Neutrophil (primary cell): ENCODE measurements at regions not wholly inside any gene's neighbourhood (a gene's known extent, or its start where the extent isn't known, plus 50 kb on each side); places are given as distances from the start of the nearest gene placed in this dataset.

Experiments
- H3K27ac ChIP-seq: fragments of 200-600 bp; sonication (generic); 2 replicates; pipeline ENCODE4 v1.5.1; 2016; ENCODE audit warnings: mild to moderate bottlenecking, moderate library complexity
- H3K27me3 ChIP-seq: fragments of 200-600 bp; sonication (generic); 2 replicates; pipeline ENCODE4 v1.6.0; 2016; ENCODE audit warnings: mild to moderate bottlenecking
- H3K36me3 ChIP-seq: fragments of 200-600 bp; sonication (generic); 2 replicates; pipeline ENCODE4 v1.5.1; 2017
- H3K4me1 ChIP-seq, 2 experiments: fragments of 200-600 bp in 1 of 2; sonication (generic) in 1 of 2; 1 replicate in 1 of 2; 2 replicates in 1 of 2; pipeline versions ENCODE4 v1.5.1 to v1.6.1; 2013 to 2016; ENCODE audit warnings: low read depth in 1 of 2, low read length in 1 of 2, mild to moderate bottlenecking in 1 of 2, moderate library complexity in 1 of 2; ENCODE audit not compliant: control insufficient read depth in 1 of 2, insufficient read depth in 1 of 2
- H3K4me3 ChIP-seq, 2 experiments: fragments of 200-600 bp in 1 of 2; sonication (generic) in 1 of 2; 1 replicate in 1 of 2; 2 replicates in 1 of 2; pipeline ENCODE4 v1.5.1; 2013 to 2016; ENCODE audit warnings: low read depth in 1 of 2, low read length in 1 of 2, mild to moderate bottlenecking in 1 of 2, moderate library complexity in 1 of 2
- H3K9me3 ChIP-seq: fragments of 200-600 bp; sonication (generic); 2 replicates; pipeline ENCODE4 v1.5.1; 2016
- CTCF ChIP-seq: fragments of 200-600 bp; sonication (generic); IDR thresholded peaks from 2 replicates; pipeline ENCODE4 v1.5.1; 2016; ENCODE audit warnings: antibody characterized with exemption

- H3K36me3 ChIP-seq, result no peaks in the 10 kb centered on the region
- no peaks in the 10 kb centered on the region for H3K9me3 ChIP-seq
- H3K27ac ChIP-seq, result no peak overlapping the region
- H3K4me3 ChIP-seq, result no peak overlapping the region
- H3K27me3 ChIP-seq, result no peaks in the 10 kb centered on the region
- TF ChIP-seq CTCF, result no peak
- H3K4me1 ChIP-seq, result no peaks in the 10 kb centered on the region
These were observed 421.1 kb downstream of the PDCD6IP start for GRCh38 chr3:34219556-34219955.

DNA sequence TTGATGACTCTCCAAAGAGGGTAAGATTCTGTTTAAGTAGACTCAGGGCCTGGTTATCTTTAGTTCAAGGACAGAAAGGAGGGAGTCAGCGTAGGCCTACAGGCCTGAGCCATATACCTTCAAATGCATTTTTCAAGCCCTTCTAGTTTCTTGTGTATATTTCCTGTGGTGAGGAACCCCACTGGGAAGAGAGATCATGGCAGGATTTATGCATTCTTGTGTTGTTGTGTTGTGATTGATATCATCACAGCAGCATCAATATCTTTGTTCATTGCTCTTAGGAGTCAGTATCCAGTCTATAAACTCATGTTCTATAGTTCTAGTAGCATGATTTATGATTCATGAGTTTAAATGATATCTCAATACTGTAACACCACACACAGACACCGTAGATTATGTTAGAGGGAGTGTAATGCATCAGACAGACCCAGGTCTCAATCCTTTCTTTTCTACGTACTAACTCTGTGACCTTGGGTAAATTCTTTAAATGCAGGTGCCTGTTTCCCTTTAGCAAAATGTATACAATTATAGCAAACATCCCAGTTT, 427.5 kb downstream of the PDCD6IP start:
- no peaks in the 10 kb centered on the region for H3K4me1 ChIP-seq
- TF ChIP-seq CTCF, result no peak
- no peaks in the 10 kb centered on the region for H3K9me3 ChIP-seq
- H3K36me3 ChIP-seq, result no peaks in the 10 kb centered on the region
- H3K27me3 ChIP-seq, result no peaks in the 10 kb centered on the region
- H3K27ac ChIP-seq, result no peak overlapping the region
- H3K4me3 ChIP-seq, result no peak overlapping the region

DNA sequence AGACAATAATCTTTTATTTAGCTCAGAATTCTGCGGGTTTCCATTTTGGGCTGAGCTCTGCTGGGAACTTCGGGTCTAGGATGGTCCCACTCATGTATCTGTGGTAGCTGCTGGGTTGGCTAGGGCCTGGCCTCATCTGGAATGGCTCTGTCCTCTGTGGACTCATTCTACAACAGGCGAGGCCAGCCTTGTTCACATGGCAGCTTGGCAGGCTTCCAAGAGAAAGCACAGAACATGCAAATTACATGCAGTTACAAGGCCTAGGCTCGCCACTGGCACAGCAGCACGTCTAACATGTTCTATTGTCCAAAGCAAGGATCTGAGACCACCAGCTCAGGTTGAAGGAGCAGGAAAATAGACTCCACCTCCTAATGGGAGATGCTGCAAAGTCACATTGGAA, 431.4 kb downstream of the PDCD6IP start:
- no peak for TF ChIP-seq CTCF
- H3K9me3 ChIP-seq, result no peaks in the 10 kb centered on the region

DNA sequence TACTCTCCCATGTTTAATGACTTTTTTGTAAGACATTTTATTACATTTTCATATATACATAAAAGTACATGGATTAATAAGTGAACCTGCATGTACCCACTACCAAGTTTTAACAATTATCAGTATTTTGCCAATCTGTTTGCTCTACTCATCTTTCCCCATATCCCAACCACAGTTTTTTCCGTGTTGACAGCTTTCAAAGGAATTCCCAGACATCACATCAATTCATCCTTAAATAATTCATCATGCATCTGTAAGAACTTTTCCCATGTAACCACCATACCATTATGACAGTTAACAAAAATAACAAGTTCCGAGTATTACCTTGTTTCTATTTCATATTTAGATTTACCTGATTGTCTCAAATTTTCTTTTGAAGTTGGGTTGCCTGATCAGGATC, 436.7 kb downstream of the PDCD6IP start:
- Histone ChIP-seq H3K4me1 (no peaks in the 10 kb centered on the region), H3K9me3 (no peaks in the 10 kb centered on the region), H3K27ac (no peak overlapping the region), H3K36me3 (no peaks in the 10 kb centered on the region), H3K27me3 (no peaks in the 10 kb centered on the region), H3K4me3 (no peak overlapping the region)
- no peak for TF ChIP-seq CTCF

More for the DNA sequence above, 431.4 kb downstream of the PDCD6IP start:
- H3K27ac ChIP-seq, result no peak overlapping the region
- H3K27me3 ChIP-seq, result no peaks in the 10 kb centered on the region
- no peak overlapping the region for H3K4me3 ChIP-seq
- no peaks in the 10 kb centered on the region for H3K36me3 ChIP-seq
- H3K4me1 ChIP-seq, result no peaks in the 10 kb centered on the region

- no peak for TF ChIP-seq CTCF
These were observed 439.5 kb downstream of the PDCD6IP start for GRCh38 chr3:34237946-34238345.

DNA sequence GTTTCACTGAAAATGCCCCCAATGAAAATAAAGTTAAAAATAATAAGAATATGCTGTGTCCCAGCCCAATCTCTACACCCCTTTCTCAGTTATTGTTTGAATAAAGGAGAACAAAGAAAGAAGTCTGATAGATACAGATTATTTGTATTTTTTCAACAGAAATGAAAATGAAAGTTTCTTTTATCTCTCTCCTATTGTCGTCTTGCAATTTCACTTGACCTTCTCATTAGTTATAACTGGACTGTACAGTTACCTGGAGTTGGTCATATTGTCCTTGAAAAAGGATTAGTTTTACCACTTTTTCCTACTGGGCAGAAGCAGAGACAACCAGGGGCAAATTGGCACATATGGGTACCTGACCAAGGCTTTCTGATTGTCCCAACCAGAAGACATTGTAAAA, 440.0 kb downstream of the PDCD6IP start:
- Histone ChIP-seq H3K27me3 (no peaks in the 10 kb centered on the region), H3K4me3 (no peak overlapping the region), H3K9me3 (no peaks in the 10 kb centered on the region), H3K27ac (no peak overlapping the region), H3K4me1 (no peaks in the 10 kb centered on the region), H3K36me3 (no peaks in the 10 kb centered on the region)
- no peak for TF ChIP-seq CTCF

More at GRCh38 chr3:34237946-34238345, 439.5 kb downstream of the PDCD6IP start:
- H3K4me1 ChIP-seq, result no peaks in the 10 kb centered on the region
- no peak overlapping the region for H3K4me3 ChIP-seq
- H3K9me3 ChIP-seq, result no peaks in the 10 kb centered on the region
- H3K27ac ChIP-seq, result no peak overlapping the region
- no peaks in the 10 kb centered on the region for H3K36me3 ChIP-seq
- H3K27me3 ChIP-seq, result no peaks in the 10 kb centered on the region
